ENCODE measurements at regions not wholly inside any gene's neighbourhood (a gene's known extent, or its start where the extent isn't known, plus 50 kb on each side); places are given as distances from the start of the nearest gene placed in this dataset.

DNA sequence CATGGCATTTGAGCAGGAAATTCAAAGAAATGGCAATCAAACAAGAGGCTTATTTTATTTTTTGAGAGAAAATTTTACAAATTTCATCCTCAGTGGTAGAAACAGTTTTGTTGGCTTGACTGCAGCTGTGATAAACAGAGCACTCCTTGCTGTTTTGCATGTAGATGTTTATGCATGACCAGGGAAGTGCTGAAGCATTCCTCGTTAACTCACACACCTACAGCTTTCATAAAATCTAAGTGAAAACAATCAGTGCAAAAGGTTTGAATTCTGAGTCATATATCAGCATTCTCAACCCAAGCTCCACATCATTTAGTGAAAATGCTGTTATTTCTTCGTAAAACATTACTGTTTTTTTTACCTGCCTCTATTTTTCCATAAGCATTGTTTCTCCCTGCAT lies 146.6 kb upstream of the CCDC68 start:
- TF ChIP-seq, protein P1, sequence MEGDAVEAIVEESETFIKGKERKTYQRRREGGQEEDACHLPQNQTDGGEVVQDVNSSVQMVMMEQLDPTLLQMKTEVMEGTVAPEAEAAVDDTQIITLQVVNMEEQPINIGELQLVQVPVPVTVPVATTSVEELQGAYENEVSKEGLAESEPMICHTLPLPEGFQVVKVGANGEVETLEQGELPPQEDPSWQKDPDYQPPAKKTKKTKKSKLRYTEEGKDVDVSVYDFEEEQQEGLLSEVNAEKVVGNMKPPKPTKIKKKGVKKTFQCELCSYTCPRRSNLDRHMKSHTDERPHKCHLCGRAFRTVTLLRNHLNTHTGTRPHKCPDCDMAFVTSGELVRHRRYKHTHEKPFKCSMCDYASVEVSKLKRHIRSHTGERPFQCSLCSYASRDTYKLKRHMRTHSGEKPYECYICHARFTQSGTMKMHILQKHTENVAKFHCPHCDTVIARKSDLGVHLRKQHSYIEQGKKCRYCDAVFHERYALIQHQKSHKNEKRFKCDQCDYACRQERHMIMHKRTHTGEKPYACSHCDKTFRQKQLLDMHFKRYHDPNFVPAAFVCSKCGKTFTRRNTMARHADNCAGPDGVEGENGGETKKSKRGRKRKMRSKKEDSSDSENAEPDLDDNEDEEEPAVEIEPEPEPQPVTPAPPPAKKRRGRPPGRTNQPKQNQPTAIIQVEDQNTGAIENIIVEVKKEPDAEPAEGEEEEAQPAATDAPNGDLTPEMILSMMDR (IDR thresholded peaks at IDR 0.05; ENCODE audit: low read depth, low read length, missing control alignments), result no peak
- no peak for DNase-seq (ENCODE audit: low read depth)
- no peak overlapping the region for H3K4me3 ChIP-seq (ENCODE audit: low read depth, low read length)

DNA sequence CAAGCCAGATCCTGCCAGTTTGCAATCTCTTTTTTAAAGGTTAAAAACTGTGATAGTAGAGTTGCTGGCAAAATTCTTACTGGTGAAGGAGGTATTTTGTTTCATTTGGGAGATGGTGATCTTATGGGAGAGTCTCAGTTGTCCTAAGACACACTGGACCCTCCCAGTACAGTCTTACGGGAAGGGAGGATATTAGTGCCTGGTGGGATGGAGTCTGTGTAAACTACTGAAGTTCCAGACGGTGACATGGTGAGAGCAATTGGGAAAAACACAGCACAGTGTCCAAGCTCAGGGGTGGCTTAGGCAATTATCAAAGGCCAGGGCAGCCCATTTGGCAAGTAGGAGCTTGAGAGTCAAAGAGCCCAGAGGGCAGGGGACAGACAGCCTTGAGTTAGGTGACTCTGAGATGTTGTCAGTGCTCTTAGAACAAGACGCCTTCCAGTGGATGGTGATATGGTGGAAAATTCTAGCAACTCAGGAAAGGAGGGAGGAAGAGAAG lies 143.7 kb upstream of the CCDC68 start:
- TF ChIP-seq, protein P1 (IDR thresholded peaks at IDR 0.05; ENCODE audit: low read depth, low read length, missing control alignments), result no peak
- no peak for DNase-seq (ENCODE audit: low read depth)
- no peak overlapping the region for H3K4me3 ChIP-seq (ENCODE audit: low read depth, low read length)

- no peak overlapping the region for H3K4me3 ChIP-seq (ENCODE audit: low read depth, low read length)
- DNase-seq (ENCODE audit: low read depth), result no peak
- TF ChIP-seq, protein P1 (IDR thresholded peaks at IDR 0.05; ENCODE audit: low read depth, low read length, missing control alignments), result no peak
These were observed 143.2 kb upstream of the CCDC68 start for GRCh38 chr18:55102501-55102900.

GRCh38 chr18:55101458-55101824 lies 142.2 kb upstream of the CCDC68 start:
- H3K4me3 ChIP-seq (ENCODE audit: low read depth, low read length), result no peak overlapping the region
- no peak for DNase-seq (ENCODE audit: low read depth)
- TF ChIP-seq, protein P1 (IDR thresholded peaks at IDR 0.05; ENCODE audit: low read depth, low read length, missing control alignments), result no peak

GRCh38 chr18:55100817-55101457 lies 141.7 kb upstream of the CCDC68 start:
- H3K4me3 ChIP-seq (ENCODE audit: low read depth, low read length), result no peak overlapping the region
- no peak for DNase-seq (ENCODE audit: low read depth)
- TF ChIP-seq, protein P1 (IDR thresholded peaks at IDR 0.05; ENCODE audit: low read depth, low read length, missing control alignments), result no peak

DNA sequence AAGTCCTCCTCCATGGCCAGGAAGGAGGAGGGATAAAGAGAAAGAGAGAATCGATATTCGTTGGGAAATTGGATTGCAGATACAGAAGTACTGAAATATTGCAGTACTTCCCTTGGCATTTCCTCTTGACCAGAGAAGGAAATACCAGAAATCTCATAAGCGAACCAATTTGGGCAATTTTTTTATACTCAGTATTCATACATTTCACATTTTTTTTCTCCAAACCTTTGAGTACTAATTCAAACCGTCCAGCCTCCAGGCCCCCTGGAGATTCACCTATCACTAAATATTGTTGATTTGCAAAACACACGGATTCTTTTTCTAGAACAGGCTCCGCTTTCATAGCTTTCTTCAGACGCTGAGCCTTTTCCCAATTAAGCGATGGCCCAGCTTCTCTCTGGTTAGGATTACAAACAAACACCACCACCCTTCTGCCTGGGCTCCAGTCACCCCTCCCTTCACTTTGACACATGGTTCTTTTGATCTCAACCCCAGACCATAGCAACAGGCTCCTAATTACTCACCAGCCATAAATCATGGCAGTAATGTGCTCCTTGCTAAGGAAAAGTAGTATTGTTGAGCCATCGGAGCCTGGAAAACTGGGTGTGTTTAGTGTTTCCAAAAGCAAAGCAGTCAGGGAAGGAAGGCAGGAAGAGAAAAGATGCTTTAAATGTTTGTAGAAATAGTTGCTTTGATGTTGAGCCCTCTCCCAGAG lies 138.4 kb upstream of the CCDC68 start:
- TF ChIP-seq, protein P1 (IDR thresholded peaks at IDR 0.05; ENCODE audit: low read depth, low read length, missing control alignments), result no peak
- H3K4me3 ChIP-seq (ENCODE audit: low read depth, low read length), result no peak overlapping the region
- DNase-seq (ENCODE audit: low read depth), result no peak

Measured in GM12864 (cell line).